GF-D8 (cell line): ENCODE measurements at regions not wholly inside any gene's neighbourhood (a gene's known extent, or its start where the extent isn't known, plus 50 kb on each side); places are given as distances from the start of the nearest gene placed in this dataset.
"Not testable (repeated sequence)": the region's sequence is repeated elsewhere in the genome, so short reads cannot be mapped to it uniquely, and the experiment has no call there.

ENCODE experiments used
- DNase-seq: peaks from one replicate; lab custom pipeline; 2025; lab: John Stamatoyannopoulos, UW

DNA sequence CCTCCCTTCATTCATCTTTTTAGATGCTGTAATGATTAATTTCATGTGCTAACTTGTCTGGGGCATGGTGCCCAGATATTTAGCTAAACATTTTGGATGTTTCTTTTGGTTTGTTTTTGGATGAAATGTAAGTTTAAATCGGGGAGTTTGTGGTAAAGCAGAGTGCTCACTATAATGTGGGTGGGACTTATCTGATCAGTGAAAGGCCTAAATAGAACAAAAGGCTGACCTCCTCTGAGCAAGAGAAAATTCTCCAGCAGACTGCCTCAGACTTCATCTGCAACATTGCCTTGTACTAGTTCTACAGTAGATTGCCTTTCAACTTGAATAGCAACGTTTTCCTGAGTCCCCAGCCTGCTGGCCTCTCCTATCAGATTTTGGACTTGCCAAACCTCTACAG lies 183.6 kb downstream of the S1PR1 start:
- DNase-seq: no peak

- not testable (repeated sequence) for DNase-seq
Measured at GRCh38 chr1:101428083-101428482, 191.3 kb downstream of the S1PR1 start.

DNA sequence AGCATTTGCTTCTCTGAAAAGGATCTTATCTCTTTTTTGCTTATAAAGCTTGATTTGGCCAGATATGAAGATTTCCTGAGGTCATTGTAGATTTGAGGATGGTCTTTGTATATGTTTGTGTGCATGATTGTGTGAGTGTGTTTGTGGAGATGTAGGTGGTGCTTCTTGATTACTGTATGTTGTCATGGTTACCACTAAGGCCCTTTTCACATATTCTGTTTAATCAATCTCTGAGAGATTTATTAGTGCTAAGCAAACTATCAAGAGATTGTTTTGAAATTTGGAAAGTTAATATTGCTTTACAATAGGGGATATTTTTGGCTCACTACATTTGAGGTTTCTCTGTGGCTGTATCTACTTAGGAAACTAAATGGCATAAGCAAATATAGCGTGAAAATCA lies 191.7 kb downstream of the S1PR1 start:
- DNase-seq: no peak

GRCh38 chr1:101431956-101432510 lies 195.2 kb downstream of the S1PR1 start:
- DNase-seq: no peak

DNA sequence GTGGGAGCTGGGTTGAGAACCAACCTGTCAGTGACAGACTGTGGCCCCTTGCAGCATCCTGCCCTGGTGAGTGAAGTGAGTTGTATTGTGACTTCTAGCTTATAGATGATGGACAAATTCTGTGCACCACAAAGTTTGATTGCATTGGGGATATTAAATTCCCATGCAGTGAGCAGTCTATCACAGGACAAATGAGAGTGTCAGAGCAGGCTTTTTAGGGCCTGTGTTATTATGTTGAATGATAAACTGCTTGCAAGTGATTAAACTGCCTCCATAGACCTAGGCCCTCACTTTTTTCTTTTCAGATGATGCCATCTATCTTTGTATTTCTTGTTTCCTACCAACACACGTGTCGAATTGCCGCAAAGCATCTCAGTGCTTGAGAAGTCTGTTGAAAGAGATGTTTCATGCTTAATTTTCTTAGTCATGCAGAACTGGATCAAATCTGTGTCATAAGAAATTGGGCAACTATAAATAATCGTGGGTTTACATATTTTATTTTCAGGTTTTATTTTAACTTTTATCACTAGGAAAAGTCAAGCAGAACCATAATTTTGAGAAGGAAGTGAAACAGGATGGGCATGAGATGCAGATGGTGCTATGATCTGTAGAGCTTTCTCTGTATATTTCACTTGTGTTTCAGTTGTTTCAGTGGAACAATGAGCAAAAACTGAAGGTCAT lies 199.2 kb downstream of the S1PR1 start:
- DNase-seq: no peak

GRCh38 chr1:101437800-101438199 lies 201.0 kb downstream of the S1PR1 start:
- no peak for DNase-seq

GRCh38 chr1:101438359-101438758 lies 201.5 kb downstream of the S1PR1 start:
- no peak for DNase-seq

DNA sequence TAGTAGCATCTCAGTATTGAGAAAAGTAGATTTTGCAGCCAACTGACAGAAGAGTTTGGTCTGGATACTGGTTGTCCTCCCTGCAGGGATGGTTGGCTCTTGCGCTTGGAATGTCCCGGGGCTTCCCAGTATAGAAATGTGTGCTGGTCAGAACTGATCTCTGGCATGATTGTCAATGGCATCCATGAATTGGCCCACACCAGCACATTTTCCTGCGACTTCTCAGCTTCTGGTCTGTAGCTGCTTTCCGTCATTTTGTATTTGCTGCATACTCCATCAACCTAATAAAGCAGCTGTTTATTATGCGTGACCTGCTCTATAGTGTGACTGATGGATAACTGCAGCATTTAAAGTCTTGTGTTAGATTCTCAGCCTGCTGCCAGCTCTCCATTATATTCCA lies 203.7 kb downstream of the S1PR1 start:
- no peak for DNase-seq

GRCh38 chr1:101444381-101444780 lies 207.6 kb downstream of the S1PR1 start:
- no peak for DNase-seq

DNA sequence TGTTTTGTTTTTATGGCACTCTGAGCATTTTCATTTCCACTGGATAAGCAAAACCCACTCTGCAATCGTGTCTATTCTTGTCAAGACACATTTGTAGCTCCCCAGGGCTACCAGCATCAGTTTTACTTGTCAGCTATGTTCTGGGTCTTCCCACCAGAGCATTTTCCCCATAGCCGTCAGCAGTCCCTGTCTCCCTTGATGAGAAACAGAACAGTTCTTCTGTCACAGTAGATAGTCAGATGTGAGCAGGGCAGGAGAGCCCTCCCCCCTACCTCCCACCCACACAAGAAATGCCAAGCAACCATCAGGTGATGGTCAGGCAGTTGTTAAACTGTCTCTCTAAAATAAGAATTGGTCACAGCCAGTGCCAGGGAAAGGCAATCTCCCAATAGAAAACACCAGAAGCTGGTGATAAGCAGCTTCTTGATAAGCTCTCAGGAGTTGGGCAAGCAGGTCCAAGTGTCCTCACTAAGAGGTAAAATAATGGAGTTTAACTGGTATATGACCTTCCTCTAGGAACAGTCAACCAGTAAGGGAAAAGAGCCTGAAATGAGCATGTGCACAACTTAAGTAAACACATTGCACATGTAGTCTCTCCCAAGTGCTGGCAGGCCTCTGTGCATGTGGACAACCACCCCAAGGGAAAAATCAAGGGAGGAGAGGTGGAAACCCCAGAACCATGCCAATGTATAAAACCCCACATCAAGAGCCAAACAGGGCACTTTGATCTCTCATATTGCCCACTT lies 208.2 kb downstream of the S1PR1 start:
- no peak for DNase-seq

DNA sequence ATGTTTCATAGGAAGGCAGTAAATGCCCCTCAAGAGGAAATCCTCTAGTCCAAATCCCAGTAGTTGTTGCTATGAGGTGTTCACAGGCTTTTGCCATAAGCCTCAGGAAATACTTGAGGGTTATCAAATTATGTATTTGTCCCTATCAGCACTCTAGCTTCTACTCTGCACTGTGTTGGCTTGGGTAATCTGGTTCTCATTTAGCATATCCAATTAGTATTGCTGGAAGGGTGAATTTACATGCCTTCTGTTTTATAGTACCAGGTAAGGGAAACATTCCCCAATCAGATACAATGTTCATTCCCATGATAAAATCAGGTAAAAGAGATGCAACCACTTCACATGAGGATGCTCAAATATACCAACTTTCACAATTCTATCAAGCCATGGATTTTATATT lies 211.2 kb downstream of the S1PR1 start:
- no peak for DNase-seq

GRCh38 chr1:101450691-101451090 lies 213.9 kb downstream of the S1PR1 start:
- not testable (repeated sequence) for DNase-seq

- DNase-seq: no peak
Measured at GRCh38 chr1:101451888-101452287, 215.1 kb downstream of the S1PR1 start.

- no peak for DNase-seq
Measured at GRCh38 chr1:101452825-101453224, 216.0 kb downstream of the S1PR1 start.

DNA sequence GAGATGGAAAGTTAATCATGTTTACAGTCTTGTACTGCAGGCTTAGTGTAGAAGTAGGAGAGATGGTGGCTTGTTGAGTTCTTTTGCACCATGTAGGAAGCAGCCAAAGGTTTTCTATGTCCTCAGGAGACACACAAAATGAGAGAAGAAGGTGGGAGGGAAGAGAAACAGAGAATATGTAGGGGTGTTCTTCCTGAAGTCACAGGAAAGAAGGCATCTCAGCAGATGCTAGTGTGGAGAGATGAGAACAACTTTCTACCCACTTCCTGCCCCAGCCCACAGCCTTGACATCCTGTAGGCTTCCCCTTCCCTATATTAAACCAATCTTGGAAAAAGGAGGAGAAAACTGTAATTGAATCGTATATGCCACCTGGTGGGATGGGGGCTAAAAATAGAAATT lies 217.0 kb downstream of the S1PR1 start:
- DNase-seq: no peak

GRCh38 chr1:101455166-101455565 lies 218.3 kb downstream of the S1PR1 start:
- DNase-seq: no peak

DNA sequence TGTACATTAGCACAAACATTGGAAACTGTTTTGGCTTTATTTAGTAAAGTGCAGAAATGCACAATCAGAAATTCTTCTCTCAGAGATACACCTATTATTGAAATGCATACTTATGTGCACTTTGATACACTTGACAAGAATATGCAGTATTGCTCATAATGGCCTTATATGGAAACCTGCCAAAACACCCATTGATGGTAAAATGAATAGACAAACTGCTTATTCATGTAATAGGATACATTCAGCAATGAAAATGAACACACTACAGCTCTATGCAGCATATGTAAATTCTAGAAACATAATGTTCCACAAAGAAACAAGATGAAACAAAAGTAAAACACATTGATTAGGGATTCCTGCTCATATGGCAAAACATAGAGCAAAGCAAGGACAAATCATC lies 223.9 kb downstream of the S1PR1 start:
- DNase-seq: no peak

GRCh38 chr1:101463195-101463594 lies 226.4 kb downstream of the S1PR1 start:
- no peak for DNase-seq

- DNase-seq: no peak
Measured at GRCh38 chr1:101465941-101466340, 229.1 kb downstream of the S1PR1 start.

DNA sequence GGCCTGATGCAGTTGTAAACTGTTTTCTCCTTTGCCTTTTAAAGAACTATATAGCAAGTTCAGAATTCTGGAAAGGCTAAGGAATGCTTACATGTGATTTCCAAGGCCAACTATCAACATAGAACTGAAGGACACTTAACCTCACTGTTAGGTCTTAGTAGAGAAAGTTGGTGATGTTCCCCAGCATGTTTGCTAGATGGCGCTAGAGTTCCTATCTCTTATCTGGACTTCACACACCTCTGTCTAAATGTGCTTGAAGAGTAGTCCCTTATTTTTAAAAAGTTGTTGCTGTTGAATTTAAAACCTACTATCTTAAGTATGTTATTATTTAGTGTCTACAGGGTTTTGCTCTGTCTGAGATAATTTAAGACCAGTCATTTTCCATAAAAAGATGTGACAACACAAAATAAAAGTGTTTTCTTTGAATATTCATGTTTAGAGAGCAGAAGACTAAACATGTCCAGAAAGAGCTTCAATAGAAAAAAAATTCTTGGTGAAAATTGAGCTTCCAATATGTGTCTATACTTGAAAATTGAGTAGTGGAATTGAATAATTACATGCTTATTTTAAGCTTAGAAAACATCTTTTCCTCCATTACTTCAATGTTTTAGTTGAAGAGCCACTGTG lies 237.3 kb downstream of the S1PR1 start:
- no peak for DNase-seq

- DNase-seq: no peak
Measured at GRCh38 chr1:101476541-101476940, 239.7 kb downstream of the S1PR1 start.

DNA sequence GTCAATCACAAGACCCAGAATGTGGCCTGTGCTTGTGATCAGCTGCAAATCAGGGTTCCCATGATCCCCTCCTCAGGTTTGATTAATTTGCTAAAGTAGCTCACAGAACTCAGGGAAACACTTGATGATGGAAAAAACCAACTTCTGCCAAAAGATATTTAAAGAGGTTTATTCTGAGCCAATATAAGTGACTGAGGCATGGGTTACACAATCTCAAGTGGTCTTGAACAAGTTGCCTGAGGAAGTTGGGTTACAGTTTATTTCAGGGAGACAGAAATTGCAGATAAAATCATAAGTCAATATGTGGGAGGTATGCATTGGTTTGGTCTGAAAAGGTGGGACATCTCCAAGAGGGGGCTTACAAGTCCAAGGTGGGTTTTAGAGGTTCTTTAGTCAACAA lies 243.1 kb downstream of the S1PR1 start:
- no peak for DNase-seq

GRCh38 chr1:101482306-101482705 lies 245.5 kb downstream of the S1PR1 start:
- DNase-seq: no peak
